ENCODE measurements at regions not wholly inside any gene's neighbourhood (a gene's known extent, or its start where the extent isn't known, plus 50 kb on each side); places are given as distances from the start of the nearest gene placed in this dataset.

DNA sequence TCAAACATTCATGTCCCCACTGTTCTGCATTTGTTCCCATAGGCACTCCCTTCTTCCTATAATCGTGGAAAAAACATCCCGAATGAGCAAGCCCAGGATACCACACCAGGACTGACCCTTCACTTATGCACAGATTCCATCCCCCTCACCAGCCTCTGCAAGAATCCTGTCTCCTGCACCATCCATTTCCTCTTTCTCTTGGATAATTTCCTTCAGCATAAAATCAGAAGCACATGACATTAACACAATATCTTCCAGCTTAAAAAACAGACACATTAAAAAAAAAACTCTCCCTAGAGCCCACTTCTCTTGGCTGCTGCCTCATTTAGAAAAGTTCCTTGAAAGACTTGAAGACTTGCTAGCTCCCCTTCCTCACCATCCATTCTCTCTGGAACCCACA lies 120.9 kb upstream of the CPSF6 start:
- H2AFZ ChIP-seq (ENCODE audit: low read depth, low read length): no peak overlapping the region

GRCh38 chr12:69119770-69120169 lies 119.6 kb upstream of the CPSF6 start:
- Histone ChIP-seq H4K20me1 (ENCODE audit: insufficient read depth) (no peaks in the 10 kb centered on the region), H3K9ac (ENCODE audit: low read length) (no peak overlapping the region), H3K36me3 (ENCODE audit: insufficient read depth, low read length) (no peaks in the 10 kb centered on the region), H3K4me2 (ENCODE audit: low read length) (no peak overlapping the region), H3K9me2 (ENCODE audit: insufficient read depth, low read length) (no peaks in the 10 kb centered on the region), H3K79me2 (replicated peaks; ENCODE audit: insufficient read depth, low read length) (no peaks in the 10 kb centered on the region), H3K4me3 (ENCODE audit: low read length) (no peak overlapping the region), H2AFZ (ENCODE audit: low read depth, low read length) (no peak overlapping the region), H3F3A (ENCODE audit: insufficient read depth, low read length, poor library complexity, severe bottlenecking) (no peaks in the 10 kb centered on the region), H3K27ac (ENCODE audit: low read length) (no peak overlapping the region), H3K9me3 (ENCODE audit: low read length) (no peaks in the 10 kb centered on the region), H3K27me3 (ENCODE audit: insufficient read depth, low read depth, low read length) (no peaks in the 10 kb centered on the region)
- TF ChIP-seq RAD21 (conservative IDR thresholded peaks at IDR 0.05) (no peak), EZH2 (IDR thresholded peaks at IDR 0.05; ENCODE audit: borderline replicate concordance, insufficient read depth, low read length, poor library complexity, severe bottlenecking) (no peak), MXI1 (conservative IDR thresholded peaks at IDR 0.05; ENCODE audit: poor library complexity, severe bottlenecking) (no peak), POLR2AphosphoS5 (IDR thresholded peaks at IDR 0.05) (no peak)

More for the DNA sequence above, 120.9 kb upstream of the CPSF6 start:
- H3K36me3 ChIP-seq (ENCODE audit: insufficient read depth, low read length): no peaks in the 10 kb centered on the region
- H3K4me2 ChIP-seq (ENCODE audit: low read length): no peak overlapping the region
- no peaks in the 10 kb centered on the region for H3F3A ChIP-seq (ENCODE audit: insufficient read depth, low read length, poor library complexity, severe bottlenecking)
- no peaks in the 10 kb centered on the region for H3K79me2 ChIP-seq (replicated peaks; ENCODE audit: insufficient read depth, low read length)
- no peaks in the 10 kb centered on the region for H3K27me3 ChIP-seq (ENCODE audit: insufficient read depth, low read depth, low read length)
- no peak overlapping the region for H3K27ac ChIP-seq (ENCODE audit: low read length)
- TF ChIP-seq EP300 (conservative IDR thresholded peaks at IDR 0.05; ENCODE audit: poor library complexity, severe bottlenecking) (no peak), EZH2 (IDR thresholded peaks at IDR 0.05; ENCODE audit: borderline replicate concordance, insufficient read depth, low read length, poor library complexity, severe bottlenecking) (no peak), POLR2AphosphoS5 (IDR thresholded peaks at IDR 0.05) (no peak), SMC3 (conservative IDR thresholded peaks at IDR 0.05; ENCODE audit: poor library complexity) (no peak), TAF1 (IDR thresholded peaks at IDR 0.05; ENCODE audit: low read depth) (no peak), REST (IDR thresholded peaks at IDR 0.05; ENCODE audit: borderline replicate concordance) (no peak), RAD21 (conservative IDR thresholded peaks at IDR 0.05) (no peak), MXI1 (conservative IDR thresholded peaks at IDR 0.05; ENCODE audit: poor library complexity, severe bottlenecking) (no peak)
- TF ChIP-seq, protein P1, sequence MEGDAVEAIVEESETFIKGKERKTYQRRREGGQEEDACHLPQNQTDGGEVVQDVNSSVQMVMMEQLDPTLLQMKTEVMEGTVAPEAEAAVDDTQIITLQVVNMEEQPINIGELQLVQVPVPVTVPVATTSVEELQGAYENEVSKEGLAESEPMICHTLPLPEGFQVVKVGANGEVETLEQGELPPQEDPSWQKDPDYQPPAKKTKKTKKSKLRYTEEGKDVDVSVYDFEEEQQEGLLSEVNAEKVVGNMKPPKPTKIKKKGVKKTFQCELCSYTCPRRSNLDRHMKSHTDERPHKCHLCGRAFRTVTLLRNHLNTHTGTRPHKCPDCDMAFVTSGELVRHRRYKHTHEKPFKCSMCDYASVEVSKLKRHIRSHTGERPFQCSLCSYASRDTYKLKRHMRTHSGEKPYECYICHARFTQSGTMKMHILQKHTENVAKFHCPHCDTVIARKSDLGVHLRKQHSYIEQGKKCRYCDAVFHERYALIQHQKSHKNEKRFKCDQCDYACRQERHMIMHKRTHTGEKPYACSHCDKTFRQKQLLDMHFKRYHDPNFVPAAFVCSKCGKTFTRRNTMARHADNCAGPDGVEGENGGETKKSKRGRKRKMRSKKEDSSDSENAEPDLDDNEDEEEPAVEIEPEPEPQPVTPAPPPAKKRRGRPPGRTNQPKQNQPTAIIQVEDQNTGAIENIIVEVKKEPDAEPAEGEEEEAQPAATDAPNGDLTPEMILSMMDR (IDR thresholded peaks at IDR 0.05; ENCODE audit: poor library complexity, severe bottlenecking): no peak
- H3K9me2 ChIP-seq (ENCODE audit: insufficient read depth, low read length): no peaks in the 10 kb centered on the region
- no peak overlapping the region for H3K4me3 ChIP-seq (ENCODE audit: low read length)
- no peaks in the 10 kb centered on the region for H3K9me3 ChIP-seq (ENCODE audit: low read length)
- H4K20me1 ChIP-seq (ENCODE audit: insufficient read depth): no peaks in the 10 kb centered on the region
- no peak overlapping the region for H3K9ac ChIP-seq (ENCODE audit: low read length)

Data from neural cell (in vitro differentiated cells).